ENCODE measurements at regions not wholly inside any gene's neighbourhood (a gene's known extent, or its start where the extent isn't known, plus 50 kb on each side); places are given as distances from the start of the nearest gene placed in this dataset.

DNA sequence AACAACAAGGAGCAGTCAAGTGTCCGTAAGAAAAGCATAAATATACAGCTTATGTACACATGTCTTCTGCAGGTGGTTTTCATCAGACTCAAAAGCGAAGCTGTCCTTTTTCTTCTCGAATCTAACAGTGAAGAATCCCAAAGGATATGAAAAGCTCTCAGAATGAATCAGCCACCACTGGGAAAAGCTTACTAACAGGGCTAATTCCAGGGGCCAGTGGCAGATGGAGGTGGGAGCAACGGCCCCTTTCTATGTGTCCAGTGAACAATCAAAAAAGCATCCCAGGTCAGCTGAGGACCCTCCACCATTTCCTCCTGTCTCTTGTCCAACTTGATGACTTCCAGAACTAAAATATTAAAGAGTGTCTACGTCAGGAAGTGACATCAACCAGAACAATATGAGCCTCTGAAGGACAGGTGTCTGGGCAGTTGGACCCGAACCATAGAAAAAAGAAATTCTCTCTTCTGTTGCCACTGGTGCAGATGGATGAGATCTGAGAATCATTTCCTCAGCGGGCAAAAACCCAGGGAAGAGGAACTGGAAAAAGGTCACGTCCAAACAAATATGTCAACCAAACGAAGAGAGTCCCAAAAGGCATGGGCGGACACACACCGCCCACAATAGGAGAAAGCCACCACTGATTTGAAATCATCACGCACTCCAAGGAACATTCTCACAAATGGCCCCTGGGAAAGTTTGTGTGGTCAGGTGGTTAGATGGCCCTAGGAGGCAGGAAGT is 70.4 kb upstream of the TIAM1 start:
- no peak overlapping the region for H2AFZ ChIP-seq (ENCODE audit: low read length, unreplicated experiment)
- H3K27me3 ChIP-seq (ENCODE audit: insufficient read depth, low read length), result no peaks in the 10 kb centered on the region
- H3K36me3 ChIP-seq (ENCODE audit: insufficient read depth, low read length), result no peaks in the 10 kb centered on the region
- H3K4me1 ChIP-seq (ENCODE audit: control insufficient read depth, insufficient read depth, low read length, unreplicated experiment), result no peaks in the 10 kb centered on the region
- no peak overlapping the region for H3K27ac ChIP-seq (ENCODE audit: low read depth, low read length)
- no peak overlapping the region for H3K4me3 ChIP-seq (ENCODE audit: low read depth, low read length)
- H3K79me2 ChIP-seq (ENCODE audit: control insufficient read depth, insufficient read depth, low read length, unreplicated experiment), result no peaks in the 10 kb centered on the region

DNA sequence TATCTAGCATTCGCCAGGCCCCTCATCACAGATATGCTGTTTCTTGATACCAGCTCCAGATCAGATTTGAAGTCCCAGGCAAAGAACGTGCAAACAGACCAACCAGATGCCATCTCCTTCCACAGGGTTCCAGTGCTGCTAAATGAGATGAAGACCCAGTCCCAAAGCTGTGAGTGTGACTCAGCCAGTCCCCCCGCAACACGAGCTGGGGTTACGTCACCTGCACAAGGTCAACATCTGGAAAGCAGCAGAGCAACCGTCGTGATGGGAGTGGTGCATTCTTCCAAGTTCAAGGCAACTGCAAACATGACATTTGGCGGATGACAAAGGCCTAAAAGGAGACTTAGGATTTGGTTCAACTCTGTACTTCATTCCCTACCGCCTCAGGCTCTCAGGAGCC is 69.6 kb upstream of the TIAM1 start:
- no peak overlapping the region for H2AFZ ChIP-seq (ENCODE audit: low read length, unreplicated experiment)
- H3K27ac ChIP-seq (ENCODE audit: low read depth, low read length), result no peak overlapping the region
- H3K36me3 ChIP-seq (ENCODE audit: insufficient read depth, low read length), result no peaks in the 10 kb centered on the region
- H3K79me2 ChIP-seq (ENCODE audit: control insufficient read depth, insufficient read depth, low read length, unreplicated experiment), result no peaks in the 10 kb centered on the region
- H3K4me1 ChIP-seq (ENCODE audit: control insufficient read depth, insufficient read depth, low read length, unreplicated experiment), result no peaks in the 10 kb centered on the region
- no peaks in the 10 kb centered on the region for H3K27me3 ChIP-seq (ENCODE audit: insufficient read depth, low read length)
- H3K4me3 ChIP-seq (ENCODE audit: low read depth, low read length), result no peak overlapping the region

- Histone ChIP-seq H3K27me3 (ENCODE audit: insufficient read depth, low read length) (no peaks in the 10 kb centered on the region), H3K36me3 (ENCODE audit: insufficient read depth, low read length) (no peaks in the 10 kb centered on the region), H3K27ac (ENCODE audit: low read depth, low read length) (no peak overlapping the region), H3K79me2 (ENCODE audit: control insufficient read depth, insufficient read depth, low read length, unreplicated experiment) (no peaks in the 10 kb centered on the region), H3K4me3 (ENCODE audit: low read depth, low read length) (no peak overlapping the region), H2AFZ (ENCODE audit: low read length, unreplicated experiment) (no peak overlapping the region), H3K4me1 (ENCODE audit: control insufficient read depth, insufficient read depth, low read length, unreplicated experiment) (peaks cover 4% of the 10 kb centered on the region)
Observed at GRCh38 chr21:31410499-31411131, 66.6 kb upstream of the TIAM1 start.

DNA sequence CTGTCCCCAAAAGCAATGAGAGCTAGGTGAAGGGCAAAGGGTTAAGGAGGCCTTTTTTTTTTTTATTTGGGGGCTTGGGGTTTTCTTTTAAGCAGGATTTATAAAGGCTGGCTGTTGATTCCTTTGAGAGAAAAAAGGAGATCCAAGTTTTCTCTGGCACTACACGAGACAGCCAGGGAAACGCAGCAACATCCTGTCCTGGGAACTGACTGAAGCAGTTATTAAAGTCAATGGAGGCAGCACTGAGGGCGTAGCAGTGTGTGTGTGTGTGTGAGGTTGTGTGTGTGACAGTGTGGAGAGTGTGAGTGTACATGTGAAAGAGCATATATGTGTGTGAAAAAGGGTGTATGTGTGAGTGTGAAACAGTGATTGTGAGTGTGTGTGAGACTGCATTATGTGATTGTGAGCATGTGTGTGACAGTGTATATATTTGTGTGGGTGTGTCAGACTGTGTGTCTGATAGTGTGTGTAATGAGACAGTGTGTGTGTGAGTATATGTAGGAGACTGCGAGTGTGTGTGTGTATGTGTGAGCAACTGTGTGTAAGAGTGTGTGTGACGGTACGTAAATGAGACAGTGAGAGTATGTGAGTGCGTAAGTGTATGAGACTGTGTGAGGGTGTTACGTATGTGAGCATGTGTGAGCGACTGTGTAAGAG is 65.9 kb upstream of the TIAM1 start:
- H3K36me3 ChIP-seq (ENCODE audit: insufficient read depth, low read length), result no peaks in the 10 kb centered on the region
- peaks cover 4% of the 10 kb centered on the region for H3K4me1 ChIP-seq (ENCODE audit: control insufficient read depth, insufficient read depth, low read length, unreplicated experiment)
- H3K27ac ChIP-seq (ENCODE audit: low read depth, low read length), result no peak overlapping the region
- H2AFZ ChIP-seq (ENCODE audit: low read length, unreplicated experiment), result no peak overlapping the region
- no peak overlapping the region for H3K4me3 ChIP-seq (ENCODE audit: low read depth, low read length)
- H3K79me2 ChIP-seq (ENCODE audit: control insufficient read depth, insufficient read depth, low read length, unreplicated experiment), result no peaks in the 10 kb centered on the region
- H3K27me3 ChIP-seq (ENCODE audit: insufficient read depth, low read length), result no peaks in the 10 kb centered on the region

DNA sequence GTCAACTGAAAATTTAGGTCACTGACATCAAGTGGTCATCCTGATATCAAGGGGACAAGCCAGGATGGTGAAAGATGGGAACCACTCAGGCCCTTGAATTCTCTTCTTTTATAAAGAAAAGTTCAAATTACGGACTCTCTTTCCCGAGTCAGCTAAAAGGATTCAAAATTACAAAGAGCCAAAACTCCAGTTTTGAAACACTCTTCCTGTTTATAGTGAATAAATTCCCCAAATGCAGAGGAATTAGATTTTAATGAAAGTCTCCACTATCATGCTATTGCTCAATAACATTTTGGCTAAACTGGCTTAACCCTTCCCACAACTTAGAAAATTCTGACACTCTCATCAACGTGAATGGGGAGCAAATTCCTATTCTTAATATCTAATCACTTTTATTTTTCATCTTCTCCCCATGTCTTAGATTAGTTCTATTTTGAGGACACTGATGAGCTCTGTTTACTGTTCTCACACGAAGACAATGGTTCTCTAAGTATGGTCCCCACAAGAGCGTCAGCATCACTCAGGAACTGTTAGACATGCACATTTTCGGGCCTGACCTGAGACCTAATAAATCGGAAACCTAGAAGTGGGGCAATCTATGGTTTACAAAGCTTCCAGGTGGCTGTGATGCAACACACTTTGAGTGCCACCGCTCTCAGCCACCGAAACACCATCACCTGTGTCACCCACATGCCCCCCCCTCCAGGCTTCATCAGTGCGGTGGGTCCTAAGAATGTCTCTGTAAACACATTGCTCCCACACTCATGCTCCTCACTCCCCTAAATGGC is 64.4 kb upstream of the TIAM1 start:
- H3K4me1 ChIP-seq (ENCODE audit: control insufficient read depth, insufficient read depth, low read length, unreplicated experiment), result peaks cover 4% of the 10 kb centered on the region
- H2AFZ ChIP-seq (ENCODE audit: low read length, unreplicated experiment), result no peak overlapping the region
- no peaks in the 10 kb centered on the region for H3K27me3 ChIP-seq (ENCODE audit: insufficient read depth, low read length)
- H3K36me3 ChIP-seq (ENCODE audit: insufficient read depth, low read length), result no peaks in the 10 kb centered on the region
- H3K4me3 ChIP-seq (ENCODE audit: low read depth, low read length), result no peak overlapping the region
- H3K27ac ChIP-seq (ENCODE audit: low read depth, low read length), result no peak overlapping the region
- no peaks in the 10 kb centered on the region for H3K79me2 ChIP-seq (ENCODE audit: control insufficient read depth, insufficient read depth, low read length, unreplicated experiment)

DNA sequence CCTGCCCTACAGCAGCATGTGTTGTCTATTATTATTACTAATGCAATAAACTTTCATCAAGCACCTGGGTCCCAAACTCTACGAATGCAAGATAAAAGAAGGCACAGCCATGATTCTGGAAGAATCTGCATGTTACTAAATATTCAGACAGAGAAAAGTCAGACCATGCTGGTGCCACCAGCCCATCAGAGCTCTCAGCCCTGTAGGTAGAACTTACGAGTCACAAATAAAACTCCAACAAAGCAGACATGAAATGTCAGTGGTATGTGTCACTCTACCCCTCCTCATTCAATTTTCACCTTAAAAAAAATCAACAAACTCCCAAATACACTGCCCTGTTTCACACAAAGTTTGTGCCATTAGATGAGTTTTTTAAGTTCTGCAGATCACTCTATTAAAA is 62.4 kb upstream of the TIAM1 start:
- H3K79me2 ChIP-seq (ENCODE audit: control insufficient read depth, insufficient read depth, low read length, unreplicated experiment), result no peaks in the 10 kb centered on the region
- H3K4me3 ChIP-seq (ENCODE audit: low read depth, low read length), result no peak overlapping the region
- peaks cover 4% of the 10 kb centered on the region for H3K4me1 ChIP-seq (ENCODE audit: control insufficient read depth, insufficient read depth, low read length, unreplicated experiment)
- no peaks in the 10 kb centered on the region for H3K27me3 ChIP-seq (ENCODE audit: insufficient read depth, low read length)
- no peaks in the 10 kb centered on the region for H3K36me3 ChIP-seq (ENCODE audit: insufficient read depth, low read length)
- H2AFZ ChIP-seq (ENCODE audit: low read length, unreplicated experiment), result no peak overlapping the region
- H3K27ac ChIP-seq (ENCODE audit: low read depth, low read length), result no peak overlapping the region

DNA sequence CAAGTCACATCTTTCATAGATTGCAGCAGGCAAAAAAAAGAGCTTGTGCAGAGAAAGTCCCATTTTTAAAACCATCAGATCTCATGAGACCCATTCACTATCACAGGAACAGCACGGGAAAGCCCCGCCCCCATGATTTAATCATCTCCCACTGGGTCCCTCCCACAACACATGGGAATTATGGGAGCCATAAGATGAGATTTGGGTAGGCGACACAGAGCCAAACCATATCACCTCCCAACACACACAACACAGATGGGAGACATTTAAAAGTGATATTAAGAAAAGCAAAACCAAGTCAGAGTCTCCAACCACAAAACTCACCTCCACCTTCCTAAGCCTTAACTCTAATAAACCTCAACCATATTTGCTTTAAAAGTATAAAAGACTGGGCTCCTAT is 61.5 kb upstream of the TIAM1 start:
- H3K27me3 ChIP-seq (ENCODE audit: insufficient read depth, low read length), result no peaks in the 10 kb centered on the region
- no peak overlapping the region for H3K27ac ChIP-seq (ENCODE audit: low read depth, low read length)
- no peak overlapping the region for H3K4me3 ChIP-seq (ENCODE audit: low read depth, low read length)
- H3K36me3 ChIP-seq (ENCODE audit: insufficient read depth, low read length), result no peaks in the 10 kb centered on the region
- peaks cover 4% of the 10 kb centered on the region for H3K4me1 ChIP-seq (ENCODE audit: control insufficient read depth, insufficient read depth, low read length, unreplicated experiment)
- no peak overlapping the region for H2AFZ ChIP-seq (ENCODE audit: low read length, unreplicated experiment)
- no peaks in the 10 kb centered on the region for H3K79me2 ChIP-seq (ENCODE audit: control insufficient read depth, insufficient read depth, low read length, unreplicated experiment)

DNA sequence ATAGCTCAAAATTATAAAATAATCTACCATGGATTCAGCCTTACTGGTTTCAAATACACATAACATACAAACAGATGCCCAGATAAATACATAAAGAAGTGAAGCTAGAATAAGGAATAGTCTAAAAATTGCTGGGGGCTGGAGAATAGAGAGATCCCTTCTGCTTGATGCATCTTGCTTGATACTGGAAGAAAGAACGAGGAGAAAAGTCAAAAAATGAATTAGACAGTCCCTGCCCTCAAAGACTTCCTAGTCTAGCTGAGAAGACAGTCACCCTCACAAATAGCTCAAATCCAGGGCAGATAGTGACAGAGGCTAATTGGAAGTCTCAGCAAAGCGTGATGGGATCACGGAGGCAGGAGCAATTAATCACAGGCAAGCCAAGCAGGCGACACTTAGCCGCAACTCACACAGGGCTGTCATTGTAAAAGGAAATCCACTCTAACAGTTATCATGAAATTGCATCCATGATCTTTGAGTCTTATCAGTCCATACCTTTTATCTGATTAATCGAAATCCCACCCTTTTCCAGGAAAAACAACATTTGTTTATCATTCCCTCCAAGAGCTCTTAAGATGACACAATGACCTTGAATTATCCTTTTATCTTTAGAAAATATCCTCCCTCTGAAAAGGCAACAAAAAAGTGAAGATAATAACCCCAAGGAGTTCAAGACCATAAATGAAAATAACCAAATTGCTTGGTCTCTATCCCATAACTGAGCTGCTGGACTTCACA is 59.7 kb upstream of the TIAM1 start:
- Histone ChIP-seq H3K4me1 (ENCODE audit: control insufficient read depth, insufficient read depth, low read length, unreplicated experiment) (peaks cover 4% of the 10 kb centered on the region), H3K27me3 (ENCODE audit: insufficient read depth, low read length) (no peaks in the 10 kb centered on the region), H3K36me3 (ENCODE audit: insufficient read depth, low read length) (no peaks in the 10 kb centered on the region), H3K4me3 (ENCODE audit: low read depth, low read length) (no peak overlapping the region), H3K27ac (ENCODE audit: low read depth, low read length) (no peak overlapping the region), H3K79me2 (ENCODE audit: control insufficient read depth, insufficient read depth, low read length, unreplicated experiment) (no peaks in the 10 kb centered on the region), H2AFZ (ENCODE audit: low read length, unreplicated experiment) (no peak overlapping the region)

DNA sequence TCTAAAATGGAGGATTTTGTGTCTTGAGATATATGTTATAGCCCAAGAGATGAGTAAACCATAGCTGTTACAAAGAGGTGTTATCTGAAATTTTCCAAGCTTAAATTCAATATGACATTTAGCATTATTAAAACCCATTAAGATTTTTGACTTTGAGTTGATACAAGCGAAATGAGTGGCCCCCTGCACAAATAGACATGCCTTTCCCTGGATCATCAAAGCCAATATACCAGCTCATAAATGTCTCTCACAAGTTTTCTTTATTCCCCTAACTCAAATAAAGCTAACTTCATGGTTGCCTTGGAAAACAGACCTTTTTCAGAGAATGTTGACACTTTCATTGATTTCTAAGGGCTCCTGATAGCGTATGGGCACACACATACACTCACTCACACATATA is 55.5 kb upstream of the TIAM1 start:
- no peaks in the 10 kb centered on the region for H3K36me3 ChIP-seq (ENCODE audit: insufficient read depth, low read length)
- H3K27me3 ChIP-seq (ENCODE audit: insufficient read depth, low read length), result no peaks in the 10 kb centered on the region
- H3K79me2 ChIP-seq (ENCODE audit: control insufficient read depth, insufficient read depth, low read length, unreplicated experiment), result no peaks in the 10 kb centered on the region
- no peak overlapping the region for H3K4me3 ChIP-seq (ENCODE audit: low read depth, low read length)
- no peak overlapping the region for H2AFZ ChIP-seq (ENCODE audit: low read length, unreplicated experiment)
- H3K4me1 ChIP-seq (ENCODE audit: control insufficient read depth, insufficient read depth, low read length, unreplicated experiment), result no peaks in the 10 kb centered on the region
- H3K27ac ChIP-seq (ENCODE audit: low read depth, low read length), result no peak overlapping the region

GRCh38 chr21:31398574-31398973 is 54.5 kb upstream of the TIAM1 start:
- Histone ChIP-seq H3K4me1 (ENCODE audit: control insufficient read depth, insufficient read depth, low read length, unreplicated experiment) (no peaks in the 10 kb centered on the region), H3K79me2 (ENCODE audit: control insufficient read depth, insufficient read depth, low read length, unreplicated experiment) (no peaks in the 10 kb centered on the region), H3K36me3 (ENCODE audit: insufficient read depth, low read length) (no peaks in the 10 kb centered on the region), H2AFZ (ENCODE audit: low read length, unreplicated experiment) (no peak overlapping the region), H3K27me3 (ENCODE audit: insufficient read depth, low read length) (no peaks in the 10 kb centered on the region), H3K27ac (ENCODE audit: low read depth, low read length) (no peak overlapping the region), H3K4me3 (ENCODE audit: low read depth, low read length) (no peak overlapping the region)

Data from ACC112 (cell line).